ENCODE measurements at regions not wholly inside any gene's neighbourhood (a gene's known extent, or its start where the extent isn't known, plus 50 kb on each side); places are given as distances from the start of the nearest gene placed in this dataset.

GRCh38 chr7:29622335-29623265, 59.0 kb downstream of the PRR15 start:
- TF ChIP-seq CTCF (IDR thresholded peaks at IDR 0.05), result no peak
- no peak for TF ChIP-seq REST (IDR thresholded peaks at IDR 0.05; ENCODE audit: insufficient read depth in 1 of 2, low read depth in 2 of 2, low read length in 1 of 2)
- TF ChIP-seq POLR2AphosphoS5 (IDR thresholded peaks at IDR 0.05; ENCODE audit: low read depth, low read length), result no peak
- TF ChIP-seq SIN3A (IDR thresholded peaks at IDR 0.05; ENCODE audit: borderline replicate concordance, insufficient read depth, low read depth, low read length), result no peak

All from Panc1 (cell line).